IMR-90 (cell line): ENCODE measurements at regions not wholly inside any gene's neighbourhood (a gene's known extent, or its start where the extent isn't known, plus 50 kb on each side); places are given as distances from the start of the nearest gene placed in this dataset.
"Not testable (repeated sequence)": the region's sequence is repeated elsewhere in the genome, so short reads cannot be mapped to it uniquely, and the experiment has no call there.

Experiments used
- ATAC-seq: fragments of 200-7000 bp; cut with Tn5 transposase; 2 replicates; pipeline ENCODE4 v1.9.1; 2020; ENCODE audit warnings: low read depth, mild to moderate bottlenecking, moderate library complexity
- BruUV-seq: library from RNA; stranded (reverse); fragments of 400-500 nt; replicated peaks from 2 replicates; lab custom pipeline; 2021; lab: Mats Ljungman, UMichigan
- CTCF ChIA-PET: fragments of 300-600 bp; formaldehyde crosslinking; extraction: SDS; loops from one replicate; lab custom pipeline; 2021; ENCODE audit warnings: antibody characterized with exemption; lab: Yijun Ruan, JAX
- POLR2A ChIA-PET: fragments of 300-600 bp; sonication (Branson Sonifier 250); formaldehyde crosslinking; loops from one replicate; lab custom pipeline; 2022; ENCODE audit warnings: antibody characterized with exemption; ENCODE audit not compliant: unreplicated experiment; lab: Charles Lee
- DNase-seq: peaks from one replicate; pipeline ENCODE4 v3.0.0; 2013
- H2AFZ ChIP-seq: replicated peaks from 2 replicates; pipeline ENCODE3; 2013; ENCODE audit warnings: low read length, mild to moderate bottlenecking; ENCODE audit not compliant: poor library complexity
- H2AK5ac ChIP-seq: 2 replicates; pipeline ENCODE4 v1.6.1; 2013; ENCODE audit warnings: low read depth, low read length, inconsistent platforms
- H2AK9ac ChIP-seq: replicated peaks from 2 replicates; pipeline ENCODE3; 2013; ENCODE audit warnings: mild to moderate bottlenecking, low read depth, low read length, moderate library complexity; ENCODE audit not compliant: poor library complexity
- H2BK120ac ChIP-seq: 2 replicates; pipeline ENCODE4 v1.6.1; 2013; ENCODE audit warnings: low read depth, low read length, inconsistent platforms
- H2BK15ac ChIP-seq: 3 replicates; pipeline ENCODE4 v1.6.1; 2013; ENCODE audit warnings: low read depth, low read length, inconsistent platforms
- H2BK20ac ChIP-seq: 2 replicates; pipeline ENCODE4 v1.6.1; 2013; ENCODE audit warnings: low read depth, mild to moderate bottlenecking, inconsistent platforms, low read length, moderate library complexity
- H2BK5ac ChIP-seq: 2 replicates; pipeline ENCODE4 v1.6.1; 2013; ENCODE audit warnings: mild to moderate bottlenecking, low read depth, low read length, inconsistent platforms; ENCODE audit not compliant: poor library complexity, severe bottlenecking
- H3K14ac ChIP-seq: replicated peaks from 2 replicates; pipeline ENCODE4 v1.6.1; 2013; ENCODE audit warnings: low read depth, low read length, inconsistent platforms
- H3K18ac ChIP-seq: 2 replicates; pipeline ENCODE4 v1.6.1; 2013; ENCODE audit warnings: low read depth, low read length, control low read depth
- H3K23ac ChIP-seq: 2 replicates; pipeline ENCODE4 v1.6.1; 2013; ENCODE audit warnings: low read depth, low read length, inconsistent platforms
- H3K27ac ChIP-seq: 2 replicates; pipeline ENCODE4 v1.5.1; 2013; ENCODE audit warnings: mild to moderate bottlenecking, control low read depth, low read length; ENCODE audit not compliant: insufficient read depth
- H3K27me3 ChIP-seq: 2 replicates; pipeline ENCODE4 v1.6.1; 2013; ENCODE audit warnings: low read length; ENCODE audit not compliant: control insufficient read depth, insufficient read depth
- H3K36me3 ChIP-seq: 2 replicates; pipeline ENCODE4 v1.6.1; 2013; ENCODE audit warnings: low read length, mixed read lengths; ENCODE audit not compliant: control insufficient read depth, insufficient read depth
- H3K4ac ChIP-seq: 2 replicates; pipeline ENCODE4 v1.6.1; 2013; ENCODE audit warnings: low read depth, low read length, inconsistent platforms
- H3K4me1 ChIP-seq: 2 replicates; pipeline ENCODE4 v1.6.1; 2013; ENCODE audit warnings: low read length, mixed read lengths; ENCODE audit not compliant: control insufficient read depth, insufficient read depth
- H3K4me2 ChIP-seq: 2 replicates; pipeline ENCODE4 v1.6.1; 2013; ENCODE audit warnings: low read depth, mild to moderate bottlenecking, control low read depth, low read length, moderate library complexity
- H3K4me3 ChIP-seq: 2 replicates; pipeline ENCODE4 v1.5.1; 2013; ENCODE audit warnings: low read depth, mild to moderate bottlenecking, control low read depth, low read length, moderate library complexity; ENCODE audit not compliant: insufficient read depth
- H3K56ac ChIP-seq: 2 replicates; pipeline ENCODE4 v1.6.1; 2013; ENCODE audit warnings: low read length, inconsistent platforms; ENCODE audit not compliant: insufficient read depth; ENCODE audit errors: extremely low read depth
- H3K79me1 ChIP-seq, 2 experiments: 2 replicates each; pipeline ENCODE4 v1.6.1; 2013; ENCODE audit warnings: low read length in 2 of 2, inconsistent platforms in 1 of 2, low read depth in 1 of 2
- H3K9ac ChIP-seq: 2 replicates; pipeline ENCODE4 v1.6.1; 2013; ENCODE audit warnings: low read depth, low read length, control low read depth
- H3K9me1 ChIP-seq: 2 replicates; pipeline ENCODE4 v1.6.1; 2013; ENCODE audit warnings: low read length, inconsistent platforms; ENCODE audit not compliant: insufficient read depth
- H3K9me3 ChIP-seq: 2 replicates; pipeline ENCODE4 v1.6.1; 2013; ENCODE audit warnings: low read length; ENCODE audit not compliant: control insufficient read depth, insufficient read depth
- H4K20me1 ChIP-seq: 2 replicates; pipeline ENCODE4 v1.6.1; 2013; ENCODE audit warnings: low read length, inconsistent platforms; ENCODE audit not compliant: insufficient read depth
- H4K5ac ChIP-seq: 2 replicates; pipeline ENCODE4 v1.6.1; 2013; ENCODE audit warnings: mild to moderate bottlenecking, low read depth, low read length, control low read depth
- H4K8ac ChIP-seq, 2 experiments: 2 replicates each; pipeline ENCODE4 v1.6.1; 2013; ENCODE audit warnings: low read depth in 2 of 2, low read length in 2 of 2, control low read depth in 1 of 2, inconsistent platforms in 1 of 2
- H4K91ac ChIP-seq: 2 replicates; pipeline ENCODE4 v1.6.1; 2013; ENCODE audit warnings: low read depth, low read length, inconsistent platforms; ENCODE audit not compliant: insufficient read depth
- CEBPB ChIP-seq: IDR thresholded peaks from 2 replicates; pipeline ENCODE4 v1.6.1; 2012; ENCODE audit warnings: low read depth, low read length, improper control_type of control experiment
- CTCF ChIP-seq: conservative IDR thresholded peaks from 2 replicates; pipeline ENCODE4 v1.5.1; 2012; ENCODE audit warnings: mild to moderate bottlenecking, low read depth, low read length, improper control_type of control experiment
- FOS ChIP-seq: fragments of 150-350 bp; IDR thresholded peaks from 2 replicates; pipeline ENCODE4 v1.6.1; 2016; ENCODE audit warnings: low read depth, low read length
- MAFK ChIP-seq: IDR thresholded peaks from 2 replicates; pipeline ENCODE4 v1.6.1; 2012; ENCODE audit warnings: low read depth, low read length, improper control_type of control experiment
- MAZ ChIP-seq: IDR thresholded peaks from 2 replicates; pipeline ENCODE4 v1.6.1; 2012; ENCODE audit warnings: low read depth, mild to moderate bottlenecking, low read length, improper control_type of control experiment, moderate library complexity, borderline replicate concordance
- MXI1 ChIP-seq: IDR thresholded peaks from 2 replicates; pipeline ENCODE4 v1.6.1; 2012; ENCODE audit warnings: low read depth, mild to moderate bottlenecking, low read length, moderate library complexity, borderline replicate concordance
- NFE2L2 ChIP-seq: fragments of 150-350 bp; IDR thresholded peaks from 2 replicates; pipeline ENCODE4 v1.6.1; 2016; ENCODE audit warnings: low read depth, mild to moderate bottlenecking, low read length
- RFX5 ChIP-seq: IDR thresholded peaks from 2 replicates; pipeline ENCODE4 v1.8.0; 2012; ENCODE audit warnings: low read depth, mild to moderate bottlenecking, low read length, moderate library complexity
- SMC3 ChIP-seq: fragments of 150-350 bp; IDR thresholded peaks from 2 replicates; pipeline ENCODE4 v1.6.1; 2016; ENCODE audit warnings: low read depth, mild to moderate bottlenecking, antibody characterized with exemption, low read length, moderate library complexity
- WGBS, 2 experiments: methylation state at CpG; one replicate each; pipeline versions ENCODE4 v1.1.5 to v1.1.7; 2013; ENCODE audit warnings: missing lambda C conversion rate in 2 of 2; ENCODE audit not compliant: insufficient read length in 1 of 2; ENCODE audit errors: extremely low coverage in 2 of 2; 5-methylcytosine and 5-hydroxymethylcytosine counted together
- dilution Hi-C: fragments of 300-500 bp; cut with HindIII; formaldehyde crosslinking; loops from one replicate; pipeline ENCODE4 v1.14.3; 2018; ENCODE audit warnings: low sequenced_read_pairs; ENCODE audit not compliant: unreplicated experiment
- in situ Hi-C: fragments of 300-500 bp; cut with MboI; formaldehyde crosslinking; loops from 3 replicates; pipeline ENCODE4 v1.14.3; 2019; ENCODE audit warnings: low sequenced_read_pairs, inconsistent platforms, mixed read lengths
- intact Hi-C: fragments of 100-400 bp; cut with micrococcal nuclease; formaldehyde crosslinking; loops from 2 replicates; pipeline ENCODE4 v1.10.0; 2022

- no peaks in the 10 kb centered on the region for H3K79me1 ChIP-seq
- H2BK15ac ChIP-seq = no peak overlapping the region
- no peak overlapping the region for H3K23ac ChIP-seq
- H3K14ac ChIP-seq = no peak overlapping the region
- no TSS peak for BruUV-seq
- H3K27me3 ChIP-seq = no peaks in the 10 kb centered on the region
- dilution Hi-C loops = no loop called here
- no peak overlapping the region for H4K8ac ChIP-seq
- H4K20me1 ChIP-seq = no peaks in the 10 kb centered on the region
- ATAC-seq = no peak
- intact Hi-C loops = no loop called here
- no peak overlapping the region for H3K9ac ChIP-seq
- no peak overlapping the region for H3K4me2 ChIP-seq
- no peak overlapping the region for H3K4ac ChIP-seq
- no peak overlapping the region for H3K4me3 ChIP-seq
- no peak overlapping the region for H4K91ac ChIP-seq
- no peaks in the 10 kb centered on the region for H3K9me1 ChIP-seq
- H2BK120ac ChIP-seq = no peak overlapping the region
- no peak overlapping the region for H3K27ac ChIP-seq
- no peak overlapping the region for H2AFZ ChIP-seq
- no peaks in the 10 kb centered on the region for H3K36me3 ChIP-seq
- POLR2A ChIA-PET = no interaction called here
- H2BK5ac ChIP-seq = no peak overlapping the region
- CTCF ChIA-PET = no interaction called here
- TF ChIP-seq MAFK (no peak), CEBPB (no peak), MAZ (no peak), RFX5 (no peak), MXI1 (no peak), CTCF (no peak), SMC3 (no peak), NFE2L2 (no peak), FOS (no peak)
- no peak overlapping the region for H4K5ac ChIP-seq
- H2AK9ac ChIP-seq = no peak overlapping the region
- DNase-seq = no peak
- in situ Hi-C loops = no loop called here
- no peak overlapping the region for H3K18ac ChIP-seq
- H2AK5ac ChIP-seq = no peak overlapping the region
- H2BK20ac ChIP-seq = no peak overlapping the region
- peaks cover 6% of the 10 kb centered on the region; the same call in 1 of the 2 replicates for H3K9me3 ChIP-seq
- H3K56ac ChIP-seq = no peak overlapping the region
- no peaks in the 10 kb centered on the region for H3K4me1 ChIP-seq
These were observed 361.8 kb downstream of the TEX13C start for GRCh38 chrX:125681507-125681906.

- H3K36me3 ChIP-seq, intact Hi-C loops, ATAC-seq, H2AK5ac ChIP-seq, BruUV-seq, H3K4me1 ChIP-seq, H3K14ac ChIP-seq, H2AK9ac ChIP-seq, H3K23ac ChIP-seq, H4K91ac ChIP-seq, H3K9me3 ChIP-seq, H3K27ac ChIP-seq, H3K56ac ChIP-seq, H4K5ac ChIP-seq, H3K79me1 ChIP-seq, DNase-seq, dilution Hi-C loops, H2BK120ac ChIP-seq, H3K4me3 ChIP-seq, H2BK20ac ChIP-seq, CTCF ChIA-PET, H2BK15ac ChIP-seq, H4K20me1 ChIP-seq, H2AFZ ChIP-seq, H4K8ac ChIP-seq, in situ Hi-C loops, H3K27me3 ChIP-seq, H3K4ac ChIP-seq, H3K18ac ChIP-seq, H3K4me2 ChIP-seq, POLR2A ChIA-PET, H3K9me1 ChIP-seq, H2BK5ac ChIP-seq, H3K9ac ChIP-seq: not testable (repeated sequence)
- WGBS, 2 experiments = 51% methylated on average over 8 of the region's 33 CpGs; no CpG with 5 or more reads in 1 of the 2 experiments
These were observed 370.9 kb downstream of the TEX13C start for GRCh38 chrX:125690522-125690921.
